Transverse colon (tissue), 4 donors: ENCODE measurements at regions not wholly inside any gene's neighbourhood (a gene's known extent, or its start where the extent isn't known, plus 50 kb on each side); places are given as distances from the start of the nearest gene placed in this dataset.

Experiments used
- EP300 ChIP-seq: sonication (generic); formaldehyde crosslinking; IDR thresholded peaks from one replicate; pipeline ENCODE4 v1.6.1; 2017; ENCODE audit warnings: antibody characterized with exemption, low read depth
- POLR2A ChIP-seq: fragments of 450-650 bp; IDR thresholded peaks from one replicate; pipeline ENCODE4 v1.6.1; 2016; ENCODE audit warnings: antibody characterized with exemption, mild to moderate bottlenecking, moderate library complexity
- POLR2AphosphoS5 ChIP-seq, 3 donors: sonication (generic); formaldehyde crosslinking; IDR thresholded peaks; one replicate each; pipeline ENCODE4 v1.6.1; 2016; ENCODE audit warnings: antibody characterized with exemption in 3 of 3
- TF ChIP-seq, protein P1 (sequence below), 5 experiments: fragments of 200-600 bp in 3 of 5; fragments of 450-650 bp in 2 of 5; sonication (generic) in 3 of 5; IDR thresholded peaks; 1 replicate in 2 of 5; 2 replicates in 3 of 5; pipeline ENCODE4 v1.5.1; 2016 to 2017; ENCODE audit warnings: antibody characterized with exemption in 5 of 5, inconsistent platforms in 3 of 5, mild to moderate bottlenecking in 2 of 5, moderate library complexity in 1 of 5

DNA sequence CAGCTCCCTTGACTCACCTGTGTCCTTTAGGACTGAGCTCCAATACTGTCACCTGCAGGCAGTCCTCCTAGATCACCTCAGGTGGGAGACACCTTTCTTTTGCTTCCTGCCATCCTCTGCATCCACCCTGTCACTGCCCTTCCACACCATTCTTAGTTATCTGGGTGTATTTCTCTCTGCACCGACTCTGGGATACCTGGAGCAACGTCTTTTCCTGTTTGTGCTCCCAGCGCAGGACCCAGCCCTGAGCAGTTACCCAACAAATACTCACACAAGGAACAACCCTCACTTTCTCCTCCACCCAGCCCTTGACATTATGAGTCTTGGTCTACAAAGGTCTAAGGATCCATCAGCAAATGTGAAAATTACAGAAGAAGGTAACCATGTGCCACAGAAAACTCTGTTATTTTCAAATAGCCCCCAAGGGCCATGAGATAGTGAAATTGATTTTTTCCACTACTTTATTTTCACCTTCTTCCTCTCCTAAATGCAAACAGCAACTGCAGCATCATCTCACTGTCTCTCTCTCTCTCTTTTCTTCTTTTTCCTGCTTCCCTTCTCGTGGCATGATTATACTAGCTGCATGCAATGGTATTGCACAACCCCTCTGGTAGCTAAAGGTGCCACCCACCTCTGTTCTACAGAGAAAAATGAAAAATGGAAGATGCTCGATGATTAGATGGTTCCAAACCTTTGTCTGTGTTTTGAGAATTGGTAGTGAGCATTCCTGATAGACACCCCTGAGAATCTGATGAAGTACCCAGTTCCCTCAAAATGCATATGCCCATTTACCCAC, 89.0 kb downstream of the MIS18A start:
- TF ChIP-seq, protein P1, sequence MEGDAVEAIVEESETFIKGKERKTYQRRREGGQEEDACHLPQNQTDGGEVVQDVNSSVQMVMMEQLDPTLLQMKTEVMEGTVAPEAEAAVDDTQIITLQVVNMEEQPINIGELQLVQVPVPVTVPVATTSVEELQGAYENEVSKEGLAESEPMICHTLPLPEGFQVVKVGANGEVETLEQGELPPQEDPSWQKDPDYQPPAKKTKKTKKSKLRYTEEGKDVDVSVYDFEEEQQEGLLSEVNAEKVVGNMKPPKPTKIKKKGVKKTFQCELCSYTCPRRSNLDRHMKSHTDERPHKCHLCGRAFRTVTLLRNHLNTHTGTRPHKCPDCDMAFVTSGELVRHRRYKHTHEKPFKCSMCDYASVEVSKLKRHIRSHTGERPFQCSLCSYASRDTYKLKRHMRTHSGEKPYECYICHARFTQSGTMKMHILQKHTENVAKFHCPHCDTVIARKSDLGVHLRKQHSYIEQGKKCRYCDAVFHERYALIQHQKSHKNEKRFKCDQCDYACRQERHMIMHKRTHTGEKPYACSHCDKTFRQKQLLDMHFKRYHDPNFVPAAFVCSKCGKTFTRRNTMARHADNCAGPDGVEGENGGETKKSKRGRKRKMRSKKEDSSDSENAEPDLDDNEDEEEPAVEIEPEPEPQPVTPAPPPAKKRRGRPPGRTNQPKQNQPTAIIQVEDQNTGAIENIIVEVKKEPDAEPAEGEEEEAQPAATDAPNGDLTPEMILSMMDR (IDR thresholded peaks at IDR 0.05) = no peak
- TF ChIP-seq POLR2A (no peak), POLR2AphosphoS5 (IDR thresholded peaks at IDR 0.05) (no peak), EP300 (no peak)
